ENCODE measurements at regions not wholly inside any gene's neighbourhood (a gene's known extent, or its start where the extent isn't known, plus 50 kb on each side); places are given as distances from the start of the nearest gene placed in this dataset.

DNA sequence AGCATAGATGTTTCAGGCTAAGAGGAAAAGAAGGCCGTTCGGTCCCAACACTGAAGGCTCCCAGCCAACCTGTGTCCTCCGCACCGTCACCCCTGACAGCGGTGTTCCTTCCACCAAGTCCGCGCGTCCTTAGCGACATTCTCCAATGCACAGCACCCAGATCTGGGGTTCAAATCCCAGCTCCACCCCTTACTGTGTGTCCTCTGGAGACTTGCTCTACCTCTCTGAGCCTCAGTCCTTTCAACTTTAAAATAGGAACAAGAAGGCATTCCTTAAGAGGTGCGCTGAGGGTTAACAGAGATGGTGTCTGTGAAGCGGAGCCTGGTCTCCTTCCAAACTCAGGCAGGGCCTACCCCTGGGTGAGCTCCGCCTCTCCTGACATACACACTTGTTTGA lies 224.0 kb downstream of the MN1 start:
- TF ChIP-seq EZH2 (IDR thresholded peaks at IDR 0.05; ENCODE audit: borderline replicate concordance, low read length): no peak
- TF ChIP-seq, protein P1, sequence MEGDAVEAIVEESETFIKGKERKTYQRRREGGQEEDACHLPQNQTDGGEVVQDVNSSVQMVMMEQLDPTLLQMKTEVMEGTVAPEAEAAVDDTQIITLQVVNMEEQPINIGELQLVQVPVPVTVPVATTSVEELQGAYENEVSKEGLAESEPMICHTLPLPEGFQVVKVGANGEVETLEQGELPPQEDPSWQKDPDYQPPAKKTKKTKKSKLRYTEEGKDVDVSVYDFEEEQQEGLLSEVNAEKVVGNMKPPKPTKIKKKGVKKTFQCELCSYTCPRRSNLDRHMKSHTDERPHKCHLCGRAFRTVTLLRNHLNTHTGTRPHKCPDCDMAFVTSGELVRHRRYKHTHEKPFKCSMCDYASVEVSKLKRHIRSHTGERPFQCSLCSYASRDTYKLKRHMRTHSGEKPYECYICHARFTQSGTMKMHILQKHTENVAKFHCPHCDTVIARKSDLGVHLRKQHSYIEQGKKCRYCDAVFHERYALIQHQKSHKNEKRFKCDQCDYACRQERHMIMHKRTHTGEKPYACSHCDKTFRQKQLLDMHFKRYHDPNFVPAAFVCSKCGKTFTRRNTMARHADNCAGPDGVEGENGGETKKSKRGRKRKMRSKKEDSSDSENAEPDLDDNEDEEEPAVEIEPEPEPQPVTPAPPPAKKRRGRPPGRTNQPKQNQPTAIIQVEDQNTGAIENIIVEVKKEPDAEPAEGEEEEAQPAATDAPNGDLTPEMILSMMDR (IDR thresholded peaks at IDR 0.05; ENCODE audit: low read length): no peak
- H4K20me1 ChIP-seq (ENCODE audit: insufficient read depth, low read length): no peaks in the 10 kb centered on the region
- no peaks in the 10 kb centered on the region for H3K4me1 ChIP-seq (ENCODE audit: insufficient read depth, low read length, severe bottlenecking)
- H2AFZ ChIP-seq (ENCODE audit: low read length): no peak overlapping the region
- no peak overlapping the region for H3K4me3 ChIP-seq (ENCODE audit: low read depth, low read length, poor library complexity, severe bottlenecking)
- H3K27ac ChIP-seq (ENCODE audit: low read depth, low read length, poor library complexity, severe bottlenecking): no peak overlapping the region
- no peaks in the 10 kb centered on the region for H3K36me3 ChIP-seq (ENCODE audit: insufficient read depth, low read length)
- H3K9ac ChIP-seq (ENCODE audit: low read length): no peak overlapping the region
- H3K27me3 ChIP-seq (ENCODE audit: insufficient read depth, low read length): peaks cover 6% of the 10 kb centered on the region; the same call in 1 of the 2 replicates
- no peaks in the 10 kb centered on the region for H3K9me3 ChIP-seq (ENCODE audit: low read length)
- no peak overlapping the region for H3K4me2 ChIP-seq (ENCODE audit: low read length)
- H3F3A ChIP-seq (ENCODE audit: insufficient read depth, low read length): no peaks in the 10 kb centered on the region
- H3K79me2 ChIP-seq (ENCODE audit: insufficient read depth, low read length): no peaks in the 10 kb centered on the region
- no peaks in the 10 kb centered on the region for H3K9me2 ChIP-seq (ENCODE audit: low read depth, low read length)

DNA sequence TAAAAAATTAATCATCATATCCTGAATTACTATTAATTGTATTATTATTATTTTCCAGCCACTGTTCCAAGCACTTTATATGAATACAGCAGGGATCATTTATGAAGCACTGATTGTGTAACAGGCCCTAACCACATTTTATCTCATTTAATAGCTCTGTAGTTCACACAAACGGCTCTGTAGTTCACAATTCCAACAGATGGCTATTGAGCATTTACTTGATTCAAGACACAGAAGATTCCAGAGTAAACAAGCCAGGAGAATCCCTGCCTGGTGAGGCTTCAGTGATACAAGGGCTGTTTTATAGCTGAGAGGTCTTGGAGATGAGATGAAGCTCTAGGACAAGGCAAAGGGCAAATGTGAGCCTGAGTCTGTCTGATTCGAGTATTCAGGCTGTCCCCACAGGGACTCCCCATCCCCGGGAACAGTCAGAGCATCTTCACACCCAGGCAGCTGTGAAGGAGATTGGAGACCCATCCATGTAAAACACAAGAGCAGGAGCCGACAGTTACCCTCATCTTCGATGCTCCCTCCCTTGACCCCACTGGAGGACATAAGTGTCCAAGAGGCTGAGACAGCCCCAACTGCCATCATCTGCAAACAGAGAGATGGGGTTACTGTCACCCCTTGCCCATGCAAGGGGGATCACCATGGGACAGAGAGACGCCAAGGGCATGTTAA lies 222.5 kb downstream of the MN1 start:
- no peaks in the 10 kb centered on the region for H3K9me3 ChIP-seq (ENCODE audit: low read length)
- no peak overlapping the region for H3K4me2 ChIP-seq (ENCODE audit: low read length)
- TF ChIP-seq, protein P1 (IDR thresholded peaks at IDR 0.05; ENCODE audit: low read length): no peak
- H3K4me3 ChIP-seq (ENCODE audit: low read depth, low read length, poor library complexity, severe bottlenecking): no peak overlapping the region
- H3K9me2 ChIP-seq (ENCODE audit: low read depth, low read length): no peaks in the 10 kb centered on the region
- H3K4me1 ChIP-seq (ENCODE audit: insufficient read depth, low read length, severe bottlenecking): no peaks in the 10 kb centered on the region
- no peaks in the 10 kb centered on the region for H3F3A ChIP-seq (ENCODE audit: insufficient read depth, low read length)
- no peak overlapping the region for H3K9ac ChIP-seq (ENCODE audit: low read length)
- H3K79me2 ChIP-seq (ENCODE audit: insufficient read depth, low read length): no peaks in the 10 kb centered on the region
- H2AFZ ChIP-seq (ENCODE audit: low read length): no peak overlapping the region
- H4K20me1 ChIP-seq (ENCODE audit: insufficient read depth, low read length): no peaks in the 10 kb centered on the region
- peaks cover 6% of the 10 kb centered on the region; the same call in 1 of the 2 replicates for H3K27me3 ChIP-seq (ENCODE audit: insufficient read depth, low read length)
- no peaks in the 10 kb centered on the region for H3K36me3 ChIP-seq (ENCODE audit: insufficient read depth, low read length)
- no peak overlapping the region for H3K27ac ChIP-seq (ENCODE audit: low read depth, low read length, poor library complexity, severe bottlenecking)

DNA sequence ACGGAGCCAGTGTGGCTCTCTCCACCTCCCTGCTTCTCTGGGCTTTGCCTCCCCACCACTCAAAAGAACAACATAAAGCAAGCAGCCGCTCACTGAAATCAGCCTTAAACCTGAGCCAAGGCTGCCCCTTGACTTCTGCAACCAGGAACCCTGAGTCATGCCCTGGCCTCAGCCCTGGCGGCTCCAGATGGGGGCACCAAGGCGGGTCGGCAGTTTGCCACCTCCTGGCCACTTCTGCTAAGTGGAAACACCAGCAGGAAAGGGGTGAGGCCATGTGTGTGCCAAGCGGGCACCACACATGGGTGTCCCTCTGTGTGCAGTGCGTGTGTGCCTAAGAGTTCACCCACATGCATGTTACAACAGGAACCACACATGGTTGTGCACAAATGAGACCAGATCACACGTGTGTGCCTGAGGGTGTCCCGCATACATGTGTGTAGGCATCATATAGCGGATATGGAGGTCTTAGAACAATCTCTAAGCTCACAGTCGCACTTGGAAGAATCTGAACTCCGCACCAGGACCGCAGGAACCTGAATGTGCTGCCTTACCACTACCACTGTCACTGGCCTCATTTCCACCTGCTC lies 221.2 kb downstream of the MN1 start:
- no peak overlapping the region for H3K4me2 ChIP-seq (ENCODE audit: low read length)

More for the DNA sequence above, 221.2 kb downstream of the MN1 start:
- Histone ChIP-seq H3K9ac (ENCODE audit: low read length) (no peak overlapping the region), H3K36me3 (ENCODE audit: insufficient read depth, low read length) (no peaks in the 10 kb centered on the region), H4K20me1 (ENCODE audit: insufficient read depth, low read length) (no peaks in the 10 kb centered on the region), H3K27ac (ENCODE audit: low read depth, low read length, poor library complexity, severe bottlenecking) (no peak overlapping the region), H3K4me1 (ENCODE audit: insufficient read depth, low read length, severe bottlenecking) (no peaks in the 10 kb centered on the region), H3K4me3 (ENCODE audit: low read depth, low read length, poor library complexity, severe bottlenecking) (no peak overlapping the region), H3K9me3 (ENCODE audit: low read length) (no peaks in the 10 kb centered on the region), H3K9me2 (ENCODE audit: low read depth, low read length) (no peaks in the 10 kb centered on the region), H3K79me2 (ENCODE audit: insufficient read depth, low read length) (no peaks in the 10 kb centered on the region), H3F3A (ENCODE audit: insufficient read depth, low read length) (no peaks in the 10 kb centered on the region), H2AFZ (ENCODE audit: low read length) (no peak overlapping the region), H3K27me3 (ENCODE audit: insufficient read depth, low read length) (peaks cover 6% of the 10 kb centered on the region; the same call in 1 of the 2 replicates)
- no peak for TF ChIP-seq EZH2 (IDR thresholded peaks at IDR 0.05; ENCODE audit: borderline replicate concordance, low read length)
- TF ChIP-seq, protein P1 (IDR thresholded peaks at IDR 0.05; ENCODE audit: low read length): no peak

Data from OCI-LY1 (cell line).